ENCODE measurements at regions not wholly inside any gene's neighbourhood (a gene's known extent, or its start where the extent isn't known, plus 50 kb on each side); places are given as distances from the start of the nearest gene placed in this dataset.

DNA sequence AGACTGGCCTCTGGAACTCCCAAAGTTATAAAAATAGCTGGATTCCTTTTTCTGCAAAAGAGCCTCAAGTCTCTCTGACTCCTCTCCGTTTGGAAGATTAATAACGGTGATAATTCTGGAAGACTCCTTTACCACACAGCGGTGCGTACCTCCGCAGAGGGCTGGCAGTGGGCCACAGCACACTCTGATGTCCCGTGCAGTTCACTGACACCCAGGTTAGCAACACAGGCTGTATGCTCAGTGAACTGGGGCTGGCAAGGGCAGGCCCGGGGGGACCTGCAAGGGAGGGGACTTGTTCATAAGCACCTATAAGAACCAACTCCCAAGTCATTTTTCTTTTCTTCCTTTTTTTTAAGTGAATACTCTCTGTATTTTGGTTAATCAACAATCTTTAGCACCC, 120.3 kb upstream of the TJP1 start:
- TF ChIP-seq, protein P1, sequence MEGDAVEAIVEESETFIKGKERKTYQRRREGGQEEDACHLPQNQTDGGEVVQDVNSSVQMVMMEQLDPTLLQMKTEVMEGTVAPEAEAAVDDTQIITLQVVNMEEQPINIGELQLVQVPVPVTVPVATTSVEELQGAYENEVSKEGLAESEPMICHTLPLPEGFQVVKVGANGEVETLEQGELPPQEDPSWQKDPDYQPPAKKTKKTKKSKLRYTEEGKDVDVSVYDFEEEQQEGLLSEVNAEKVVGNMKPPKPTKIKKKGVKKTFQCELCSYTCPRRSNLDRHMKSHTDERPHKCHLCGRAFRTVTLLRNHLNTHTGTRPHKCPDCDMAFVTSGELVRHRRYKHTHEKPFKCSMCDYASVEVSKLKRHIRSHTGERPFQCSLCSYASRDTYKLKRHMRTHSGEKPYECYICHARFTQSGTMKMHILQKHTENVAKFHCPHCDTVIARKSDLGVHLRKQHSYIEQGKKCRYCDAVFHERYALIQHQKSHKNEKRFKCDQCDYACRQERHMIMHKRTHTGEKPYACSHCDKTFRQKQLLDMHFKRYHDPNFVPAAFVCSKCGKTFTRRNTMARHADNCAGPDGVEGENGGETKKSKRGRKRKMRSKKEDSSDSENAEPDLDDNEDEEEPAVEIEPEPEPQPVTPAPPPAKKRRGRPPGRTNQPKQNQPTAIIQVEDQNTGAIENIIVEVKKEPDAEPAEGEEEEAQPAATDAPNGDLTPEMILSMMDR (IDR thresholded peaks at IDR 0.05), result no peak
- TF ChIP-seq POLR2A (IDR thresholded peaks at IDR 0.05), result no peak
